Esophagus muscularis mucosa (tissue), 4 donors: ENCODE measurements at regions not wholly inside any gene's neighbourhood (a gene's known extent, or its start where the extent isn't known, plus 50 kb on each side); places are given as distances from the start of the nearest gene placed in this dataset.

ENCODE experiments used
- DNase-seq: peaks from one replicate; pipeline ENCODE4 v3.0.0-alpha.2; 2017; ENCODE audit errors: extremely low spot score
- H3K27ac ChIP-seq, 4 donors: fragments of 200-600 bp; sonication (generic); replicated peaks in 1 of 4; 1 replicate in 3 of 4; 2 replicates in 1 of 4; pipeline ENCODE4 v1.5.1; 2016 to 2019; ENCODE audit warnings: mild to moderate bottlenecking in 1 of 4
- H3K27me3 ChIP-seq, 4 donors: fragments of 200-600 bp; sonication (generic); one replicate each; pipeline versions ENCODE4 v1.5.1 to v1.6.0; 2016 to 2019
- H3K36me3 ChIP-seq, 4 donors: fragments of 200-600 bp; sonication (generic); one replicate each; pipeline ENCODE4 v1.5.1; 2016 to 2019
- H3K4me1 ChIP-seq, 4 donors: fragments of 200-600 bp; sonication (generic); one replicate each; pipeline ENCODE4 v1.5.1; 2016 to 2019
- H3K4me3 ChIP-seq, 4 donors: fragments of 200-600 bp; sonication (generic); 1 replicate in 2 of 4; 2 replicates in 2 of 4; pipeline ENCODE4 v1.5.1; 2016 to 2019; ENCODE audit warnings: mild to moderate bottlenecking in 4 of 4, moderate library complexity in 1 of 4
- H3K9me3 ChIP-seq, 4 donors: fragments of 200-600 bp; sonication (generic); 1 replicate in 3 of 4; 2 replicates in 1 of 4; pipeline ENCODE4 v1.5.1; 2016 to 2019
- CTCF ChIP-seq, 3 experiments: fragments of 200-600 bp in 2 of 3; fragments of 450-650 bp in 1 of 3; sonication (generic) in 2 of 3; IDR thresholded peaks; one replicate each; pipeline ENCODE4 v1.5.1; 2017 to 2019; ENCODE audit warnings: antibody characterized with exemption in 3 of 3, mild to moderate bottlenecking in 2 of 3, moderate library complexity in 1 of 3
- EP300 ChIP-seq: sonication (generic); formaldehyde crosslinking; IDR thresholded peaks from one replicate; pipeline ENCODE4 v1.6.1; 2017; ENCODE audit warnings: antibody characterized with exemption
- POLR2A ChIP-seq: fragments of 450-650 bp; IDR thresholded peaks from one replicate; pipeline ENCODE4 v1.6.1; 2017; ENCODE audit warnings: antibody characterized with exemption, moderate library complexity, mild to moderate bottlenecking, low read depth
- POLR2AphosphoS5 ChIP-seq, 2 donors: sonication (generic); formaldehyde crosslinking; IDR thresholded peaks; one replicate each; pipeline ENCODE4 v1.6.1; 2017; ENCODE audit warnings: antibody characterized with exemption in 2 of 2
- WGBS: methylation state at CpG from one replicate; pipeline ENCODE4 v1.1.5; 2018; 5-methylcytosine and 5-hydroxymethylcytosine counted together
- intact Hi-C: fragments of 100-400 bp; cut with DNase I; formaldehyde crosslinking; loops from one replicate; pipeline ENCODE4 v1.15.1; 2023

- Histone ChIP-seq H3K27ac (peak overlapping the region in 2 of 4 donors; percentile 43 to 48), H3K9me3 (no peaks in the 10 kb centered on the region), H3K27me3 (no peaks in the 10 kb centered on the region), H3K4me1 (no peaks in the 10 kb centered on the region), H3K36me3 (no peaks in the 10 kb centered on the region), H3K4me3 (no peak overlapping the region)
- DNase-seq, result no peak
- WGBS, result 96% methylated on average over 13 of the region's 22 CpGs
- no peak for TF ChIP-seq CTCF (IDR thresholded peaks at IDR 0.05)
- TF ChIP-seq POLR2AphosphoS5 (IDR thresholded peaks at IDR 0.05), result no peak
- no peak for TF ChIP-seq EP300
- no peak for TF ChIP-seq POLR2A
- intact Hi-C loops, result no loop called here
Measured at GRCh38 chr5:139733698-139734538, 61.7 kb upstream of the PSD2 start.

GRCh38 chr5:139734539-139734916 is 61.1 kb upstream of the PSD2 start:
- H3K27me3 ChIP-seq, result no peaks in the 10 kb centered on the region
- peak overlapping the region in 2 of 4 donors; percentile 41 to 43 for H3K27ac ChIP-seq
- no peaks in the 10 kb centered on the region for H3K4me1 ChIP-seq
- H3K36me3 ChIP-seq, result no peaks in the 10 kb centered on the region
- no peak for DNase-seq
- 98% methylated on average over 3 of the region's 3 CpGs for WGBS
- no peak overlapping the region for H3K4me3 ChIP-seq
- H3K9me3 ChIP-seq, result no peaks in the 10 kb centered on the region
- no peak for TF ChIP-seq POLR2A
- TF ChIP-seq CTCF (IDR thresholded peaks at IDR 0.05), result no peak
- TF ChIP-seq POLR2AphosphoS5 (IDR thresholded peaks at IDR 0.05), result no peak
- no peak for TF ChIP-seq EP300
- intact Hi-C loops, result no loop called here

GRCh38 chr5:139738193-139739149 is 57.1 kb upstream of the PSD2 start:
- WGBS, result 89% methylated on average over 11 of the region's 15 CpGs
- H3K36me3 ChIP-seq, result no peaks in the 10 kb centered on the region
- no peak overlapping the region for H3K4me3 ChIP-seq
- DNase-seq, result no peak
- H3K27ac ChIP-seq, result no peak overlapping the region
- intact Hi-C loops, result no loop called here
- no peaks in the 10 kb centered on the region for H3K27me3 ChIP-seq
- no peaks in the 10 kb centered on the region for H3K4me1 ChIP-seq
- no peak for TF ChIP-seq POLR2AphosphoS5 (IDR thresholded peaks at IDR 0.05)
- TF ChIP-seq POLR2A, result no peak
- TF ChIP-seq CTCF (IDR thresholded peaks at IDR 0.05), result no peak
- no peak for TF ChIP-seq EP300
- H3K9me3 ChIP-seq, result no peaks in the 10 kb centered on the region

- DNase-seq, result no peak
- WGBS, result 86% methylated on average over 2 of the region's 4 CpGs
- intact Hi-C loops, result no loop called here
- Histone ChIP-seq H3K36me3 (no peaks in the 10 kb centered on the region), H3K9me3 (no peaks in the 10 kb centered on the region), H3K27me3 (no peaks in the 10 kb centered on the region), H3K4me3 (no peak overlapping the region), H3K4me1 (no peaks in the 10 kb centered on the region), H3K27ac (no peak overlapping the region)
- TF ChIP-seq CTCF (IDR thresholded peaks at IDR 0.05), result no peak
Measured at GRCh38 chr5:139739150-139739974, 56.2 kb upstream of the PSD2 start.
